Ectodermal cell (in vitro differentiated cells): ENCODE measurements at regions not wholly inside any gene's neighbourhood (a gene's known extent, or its start where the extent isn't known, plus 50 kb on each side); places are given as distances from the start of the nearest gene placed in this dataset.
"Not testable (repeated sequence)": the region's sequence is repeated elsewhere in the genome, so short reads cannot be mapped to it uniquely, and the experiment has no call there.

ENCODE experiments used
- H3K27ac ChIP-seq: 2 replicates; pipeline ENCODE4 v1.7.0; 2013; ENCODE audit warnings: mild to moderate bottlenecking, low read depth, low read length; ENCODE audit not compliant: insufficient read depth, poor library complexity, severe bottlenecking
- H3K27me3 ChIP-seq: 2 replicates; pipeline ENCODE4 v1.7.0; 2013; ENCODE audit warnings: mild to moderate bottlenecking, low read length; ENCODE audit not compliant: insufficient read depth, control insufficient read depth, poor library complexity, severe bottlenecking
- H3K36me3 ChIP-seq: one replicate; pipeline ENCODE4 v1.7.0; 2013; ENCODE audit warnings: low read length; ENCODE audit not compliant: control insufficient read depth, insufficient read depth
- H3K4me1 ChIP-seq: one replicate; pipeline ENCODE4 v1.7.0; 2013; ENCODE audit warnings: low read length; ENCODE audit not compliant: control insufficient read depth, insufficient read depth
- H3K4me3 ChIP-seq: 2 replicates; pipeline ENCODE4 v1.7.0; 2013; ENCODE audit warnings: low read depth, low read length, control low read depth; ENCODE audit not compliant: insufficient read depth
- H3K9me3 ChIP-seq: 2 replicates; pipeline ENCODE4 v1.7.0; 2013; ENCODE audit warnings: mild to moderate bottlenecking, low read length, moderate library complexity; ENCODE audit not compliant: control insufficient read depth
- WGBS, 2 experiments: methylation state at CpG; one replicate each; pipeline ENCODE4 v1.1.7; 2013; ENCODE audit warnings: missing lambda C conversion rate in 2 of 2; 5-methylcytosine and 5-hydroxymethylcytosine counted together

- H3K9me3 ChIP-seq = no peaks in the 10 kb centered on the region
- H3K27me3 ChIP-seq = no peaks in the 10 kb centered on the region
- H3K27ac ChIP-seq = no peak overlapping the region
- H3K36me3 ChIP-seq = no peaks in the 10 kb centered on the region
- no peaks in the 10 kb centered on the region for H3K4me1 ChIP-seq
- 100% methylated on average over 1 of the region's 1 CpG; no CpG with 5 or more reads in 1 of the 2 experiments for WGBS, 2 experiments
- no peak overlapping the region for H3K4me3 ChIP-seq
Measured at GRCh38 chr6:66103354-66103753, 396.3 kb upstream of the EYS start.

GRCh38 chr6:66096679-66097078 lies 389.7 kb upstream of the EYS start:
- WGBS, 2 experiments = 98% methylated on average over 26 of the region's 26 CpGs
- Histone ChIP-seq H3K9me3 (peaks cover 2% of the 10 kb centered on the region), H3K27ac (no peak overlapping the region), H3K36me3 (no peaks in the 10 kb centered on the region), H3K27me3 (no peaks in the 10 kb centered on the region), H3K4me3 (no peak overlapping the region), H3K4me1 (no peaks in the 10 kb centered on the region)

- WGBS, 2 experiments = 95 to 96% methylated on average over 23 to 27 of the region's 27 CpGs
- Histone ChIP-seq H3K27ac (no peak overlapping the region), H3K4me3 (no peak overlapping the region), H3K27me3 (no peaks in the 10 kb centered on the region), H3K9me3 (peaks cover 2% of the 10 kb centered on the region), H3K36me3 (no peaks in the 10 kb centered on the region), H3K4me1 (no peaks in the 10 kb centered on the region)
Measured at GRCh38 chr6:66094615-66095014, 387.6 kb upstream of the EYS start.

- H3K27me3 ChIP-seq, H3K4me3 ChIP-seq, H3K27ac ChIP-seq, H3K9me3 ChIP-seq, H3K4me1 ChIP-seq, H3K36me3 ChIP-seq: not testable (repeated sequence)
- WGBS, 2 experiments = 67 to 100% methylated on average over 1 of the region's 1 CpG
Measured at GRCh38 chr6:66092306-66092705, 385.3 kb upstream of the EYS start.

- Histone ChIP-seq H3K9me3 (no peaks in the 10 kb centered on the region), H3K36me3 (no peaks in the 10 kb centered on the region), H3K4me1 (no peaks in the 10 kb centered on the region), H3K27ac (no peak overlapping the region), H3K27me3 (no peaks in the 10 kb centered on the region), H3K4me3 (no peak overlapping the region)
Measured at GRCh38 chr6:66086532-66086931, 379.5 kb upstream of the EYS start.

GRCh38 chr6:66082914-66083313 lies 375.9 kb upstream of the EYS start:
- WGBS, 2 experiments = 100% methylated on average over 1 of the region's 1 CpG
- Histone ChIP-seq H3K4me3 (no peak overlapping the region), H3K36me3 (no peaks in the 10 kb centered on the region), H3K27ac (no peak overlapping the region), H3K9me3 (no peaks in the 10 kb centered on the region), H3K4me1 (no peaks in the 10 kb centered on the region), H3K27me3 (no peaks in the 10 kb centered on the region)

GRCh38 chr6:66068907-66069306 lies 361.9 kb upstream of the EYS start:
- Histone ChIP-seq H3K27me3 (no peaks in the 10 kb centered on the region), H3K4me1 (no peaks in the 10 kb centered on the region), H3K9me3 (no peaks in the 10 kb centered on the region), H3K4me3 (no peak overlapping the region), H3K36me3 (no peaks in the 10 kb centered on the region), H3K27ac (no peak overlapping the region)

- Histone ChIP-seq H3K36me3 (no peaks in the 10 kb centered on the region), H3K27me3 (no peaks in the 10 kb centered on the region), H3K4me1 (no peaks in the 10 kb centered on the region), H3K27ac (no peak overlapping the region), H3K9me3 (no peaks in the 10 kb centered on the region), H3K4me3 (no peak overlapping the region)
Measured at GRCh38 chr6:66068033-66068432, 361.0 kb upstream of the EYS start.

GRCh38 chr6:66065313-66065712 lies 358.3 kb upstream of the EYS start:
- no peaks in the 10 kb centered on the region for H3K9me3 ChIP-seq
- H3K4me3 ChIP-seq = no peak overlapping the region
- H3K4me1 ChIP-seq = no peaks in the 10 kb centered on the region
- H3K27me3 ChIP-seq = no peaks in the 10 kb centered on the region
- no peak overlapping the region for H3K27ac ChIP-seq
- WGBS, 2 experiments = 88 to 91% methylated on average over 1 of the region's 1 CpG
- no peaks in the 10 kb centered on the region for H3K36me3 ChIP-seq

GRCh38 chr6:66057034-66057433 lies 350.0 kb upstream of the EYS start:
- H3K27me3 ChIP-seq = no peaks in the 10 kb centered on the region
- H3K9me3 ChIP-seq = no peaks in the 10 kb centered on the region
- no peak overlapping the region for H3K27ac ChIP-seq
- H3K36me3 ChIP-seq = no peaks in the 10 kb centered on the region
- H3K4me3 ChIP-seq = no peak overlapping the region
- H3K4me1 ChIP-seq = no peaks in the 10 kb centered on the region
- WGBS, 2 experiments = no CpG with 5 or more reads among the region's 1 CpG

GRCh38 chr6:66054967-66055366 lies 347.9 kb upstream of the EYS start:
- no peaks in the 10 kb centered on the region for H3K4me1 ChIP-seq
- no peaks in the 10 kb centered on the region for H3K36me3 ChIP-seq
- 90 to 100% methylated on average over 1 of the region's 2 CpGs for WGBS, 2 experiments
- no peak overlapping the region for H3K27ac ChIP-seq
- H3K27me3 ChIP-seq = no peaks in the 10 kb centered on the region
- H3K4me3 ChIP-seq = no peak overlapping the region
- no peaks in the 10 kb centered on the region for H3K9me3 ChIP-seq
